DOHH2 (cell line): ENCODE measurements at regions not wholly inside any gene's neighbourhood (a gene's known extent, or its start where the extent isn't known, plus 50 kb on each side); places are given as distances from the start of the nearest gene placed in this dataset.

Source experiments
- H3F3A ChIP-seq: fragments of 200-600 bp; sonication (generic), shearing (Covaris generic); 2 replicates; pipeline ENCODE4 v1.6.0; 2016; ENCODE audit warnings: antibody characterized with exemption, mild to moderate bottlenecking; ENCODE audit not compliant: control insufficient read depth, insufficient read depth
- H3K27ac ChIP-seq: fragments of 200-600 bp; sonication (generic); 2 replicates; pipeline ENCODE4 v1.5.1; 2014; ENCODE audit warnings: low read depth, mild to moderate bottlenecking, low read length, moderate library complexity
- H3K27me3 ChIP-seq: fragments of 200-600 bp; sonication (generic); 2 replicates; pipeline ENCODE4 v1.6.1; 2014; ENCODE audit warnings: mild to moderate bottlenecking, low read length, mixed read lengths; ENCODE audit not compliant: control insufficient read depth
- H3K36me3 ChIP-seq: fragments of 200-600 bp; sonication (generic); 2 replicates; pipeline ENCODE4 v1.6.1; 2014; ENCODE audit warnings: mild to moderate bottlenecking, low read length, moderate library complexity, mixed read lengths; ENCODE audit not compliant: control insufficient read depth
- H3K4me1 ChIP-seq: fragments of 200-600 bp; sonication (generic); 2 replicates; pipeline ENCODE4 v1.6.1; 2014; ENCODE audit warnings: mild to moderate bottlenecking, low read length, mixed read lengths; ENCODE audit not compliant: control insufficient read depth
- H3K4me2 ChIP-seq: fragments of 200-600 bp; sonication (generic); 2 replicates; pipeline ENCODE4 v1.6.0; 2014; ENCODE audit warnings: mild to moderate bottlenecking, low read length, moderate library complexity
- H3K4me3 ChIP-seq: fragments of 200-600 bp; sonication (generic); 2 replicates; pipeline ENCODE4 v1.5.1; 2014; ENCODE audit warnings: mild to moderate bottlenecking, low read length, mixed read lengths
- H3K79me2 ChIP-seq: fragments of 200-600 bp; sonication (generic); 2 replicates; pipeline ENCODE4 v1.6.1; 2014; ENCODE audit warnings: mild to moderate bottlenecking, low read length, mixed read lengths; ENCODE audit not compliant: control insufficient read depth
- H3K9me2 ChIP-seq: fragments of 200-600 bp; sonication (generic); replicated peaks from 2 replicates; pipeline ENCODE4 v1.6.1; 2014; ENCODE audit warnings: mild to moderate bottlenecking, low read length, mixed read lengths; ENCODE audit not compliant: control insufficient read depth
- H3K9me3 ChIP-seq: fragments of 200-600 bp; sonication (generic); 2 replicates; pipeline ENCODE4 v1.6.1; 2014; ENCODE audit warnings: antibody characterized with exemption, low read length, mixed read lengths; ENCODE audit not compliant: control insufficient read depth, insufficient read depth
- H4K20me1 ChIP-seq: fragments of 200-600 bp; sonication (generic); 2 replicates; pipeline ENCODE4 v1.6.0; 2014; ENCODE audit warnings: low read depth, mild to moderate bottlenecking, antibody characterized with exemption, low read length, moderate library complexity; ENCODE audit not compliant: control insufficient read depth, insufficient read depth
- EZH2phosphoT487 ChIP-seq: fragments of 200-600 bp; sonication (generic); IDR thresholded peaks from 2 replicates; pipeline ENCODE4 v1.6.1; 2017; ENCODE audit warnings: borderline replicate concordance, mild to moderate bottlenecking, antibody characterized with exemption, low read length, moderate library complexity, mixed read lengths
- TF ChIP-seq, protein P1 (sequence below): fragments of 200-600 bp; sonication (generic); IDR thresholded peaks from one replicate; pipeline ENCODE4 v1.5.1; 2014; ENCODE audit warnings: antibody characterized with exemption, mild to moderate bottlenecking, low read depth, low read length; ENCODE audit not compliant: poor library complexity, severe bottlenecking

- Histone ChIP-seq H4K20me1 (no peaks in the 10 kb centered on the region), H3K79me2 (no peaks in the 10 kb centered on the region), H3K27ac (no peak overlapping the region), H3K36me3 (no peaks in the 10 kb centered on the region), H3K4me1 (no peaks in the 10 kb centered on the region), H3K27me3 (no peaks in the 10 kb centered on the region), H3F3A (no peaks in the 10 kb centered on the region), H3K4me3 (no peak overlapping the region), H3K4me2 (no peak overlapping the region), H3K9me2 (no peaks in the 10 kb centered on the region), H3K9me3 (no peaks in the 10 kb centered on the region)
- TF ChIP-seq EZH2phosphoT487 = no peak
- TF ChIP-seq, protein P1, sequence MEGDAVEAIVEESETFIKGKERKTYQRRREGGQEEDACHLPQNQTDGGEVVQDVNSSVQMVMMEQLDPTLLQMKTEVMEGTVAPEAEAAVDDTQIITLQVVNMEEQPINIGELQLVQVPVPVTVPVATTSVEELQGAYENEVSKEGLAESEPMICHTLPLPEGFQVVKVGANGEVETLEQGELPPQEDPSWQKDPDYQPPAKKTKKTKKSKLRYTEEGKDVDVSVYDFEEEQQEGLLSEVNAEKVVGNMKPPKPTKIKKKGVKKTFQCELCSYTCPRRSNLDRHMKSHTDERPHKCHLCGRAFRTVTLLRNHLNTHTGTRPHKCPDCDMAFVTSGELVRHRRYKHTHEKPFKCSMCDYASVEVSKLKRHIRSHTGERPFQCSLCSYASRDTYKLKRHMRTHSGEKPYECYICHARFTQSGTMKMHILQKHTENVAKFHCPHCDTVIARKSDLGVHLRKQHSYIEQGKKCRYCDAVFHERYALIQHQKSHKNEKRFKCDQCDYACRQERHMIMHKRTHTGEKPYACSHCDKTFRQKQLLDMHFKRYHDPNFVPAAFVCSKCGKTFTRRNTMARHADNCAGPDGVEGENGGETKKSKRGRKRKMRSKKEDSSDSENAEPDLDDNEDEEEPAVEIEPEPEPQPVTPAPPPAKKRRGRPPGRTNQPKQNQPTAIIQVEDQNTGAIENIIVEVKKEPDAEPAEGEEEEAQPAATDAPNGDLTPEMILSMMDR = no peak
Measured at GRCh38 chrX:12011075-12011474, 127.2 kb upstream of the FRMPD4 start.

DNA sequence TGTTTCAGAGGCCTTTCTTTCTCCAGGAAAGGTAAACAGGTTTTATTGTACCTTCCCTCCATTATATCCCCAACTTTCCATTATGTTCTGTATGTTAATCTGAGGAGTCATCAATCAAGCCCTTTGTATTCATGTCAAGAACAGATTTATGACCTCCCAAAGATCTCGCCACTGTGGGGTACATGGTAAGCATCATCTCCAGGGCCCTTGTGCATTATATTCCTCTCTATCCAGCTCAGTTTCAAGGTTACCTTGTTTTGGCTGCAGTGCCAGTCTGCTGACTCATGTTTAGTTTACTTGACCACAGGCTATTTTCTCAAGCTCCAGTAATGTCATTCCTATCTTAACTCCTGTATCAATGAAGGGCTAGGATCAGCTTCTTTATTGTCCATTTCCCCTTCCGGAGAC lies 125.1 kb upstream of the FRMPD4 start:
- no peak for TF ChIP-seq EZH2phosphoT487
- TF ChIP-seq, protein P1 = no peak
- no peak overlapping the region for H3K27ac ChIP-seq
- H3K9me2 ChIP-seq = no peaks in the 10 kb centered on the region
- H4K20me1 ChIP-seq = no peaks in the 10 kb centered on the region
- H3K36me3 ChIP-seq = no peaks in the 10 kb centered on the region
- H3K4me3 ChIP-seq = no peak overlapping the region
- H3K4me1 ChIP-seq = no peaks in the 10 kb centered on the region
- H3K79me2 ChIP-seq = no peaks in the 10 kb centered on the region
- no peaks in the 10 kb centered on the region for H3F3A ChIP-seq
- no peaks in the 10 kb centered on the region for H3K27me3 ChIP-seq
- H3K9me3 ChIP-seq = no peaks in the 10 kb centered on the region
- no peak overlapping the region for H3K4me2 ChIP-seq

- Histone ChIP-seq H3K27ac (no peak overlapping the region), H3K9me3 (no peaks in the 10 kb centered on the region), H3K4me1 (no peaks in the 10 kb centered on the region), H4K20me1 (no peaks in the 10 kb centered on the region), H3K36me3 (no peaks in the 10 kb centered on the region), H3K9me2 (no peaks in the 10 kb centered on the region), H3K27me3 (no peaks in the 10 kb centered on the region), H3K4me2 (no peak overlapping the region), H3K4me3 (no peak overlapping the region), H3K79me2 (no peaks in the 10 kb centered on the region), H3F3A (no peaks in the 10 kb centered on the region)
- no peak for TF ChIP-seq EZH2phosphoT487
- TF ChIP-seq, protein P1 = no peak
Measured at GRCh38 chrX:12021698-12022097, 116.6 kb upstream of the FRMPD4 start.

DNA sequence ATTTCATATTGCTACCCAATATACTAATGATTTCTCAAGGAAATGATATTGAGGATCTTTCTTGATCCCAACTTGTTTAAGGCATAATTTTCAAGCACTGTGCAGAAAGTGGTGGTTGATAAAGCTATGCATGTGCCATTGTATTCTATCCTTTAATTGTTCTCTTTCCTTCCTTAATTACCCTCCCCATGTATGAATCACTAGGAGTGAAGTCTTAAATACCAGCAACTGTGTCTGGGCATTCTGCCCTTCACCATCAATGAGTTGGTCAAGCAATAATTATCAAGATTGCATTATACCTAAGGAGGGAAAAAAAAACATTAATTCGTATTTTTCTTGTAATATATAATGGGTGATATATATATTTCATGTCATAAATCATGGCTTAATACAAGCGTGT lies 111.8 kb upstream of the FRMPD4 start:
- Histone ChIP-seq H3K79me2 (no peaks in the 10 kb centered on the region), H3K4me3 (no peak overlapping the region), H3K27me3 (no peaks in the 10 kb centered on the region), H3F3A (no peaks in the 10 kb centered on the region), H3K36me3 (no peaks in the 10 kb centered on the region), H4K20me1 (no peaks in the 10 kb centered on the region), H3K27ac (no peak overlapping the region), H3K4me2 (no peak overlapping the region), H3K4me1 (no peaks in the 10 kb centered on the region), H3K9me3 (no peaks in the 10 kb centered on the region), H3K9me2 (no peaks in the 10 kb centered on the region)
- TF ChIP-seq EZH2phosphoT487 = no peak
- TF ChIP-seq, protein P1 = no peak
